OCI-LY3 (cell line): ENCODE measurements at regions not wholly inside any gene's neighbourhood (a gene's known extent, or its start where the extent isn't known, plus 50 kb on each side); places are given as distances from the start of the nearest gene placed in this dataset.

Source experiments
- EZH2phosphoT487 ChIP-seq: fragments of 200-600 bp; shearing (Covaris generic); IDR thresholded peaks from 2 replicates; pipeline ENCODE4 v1.6.1; 2018; ENCODE audit warnings: antibody characterized with exemption, mixed run types, low read depth
- TF ChIP-seq, protein P1 (sequence below): fragments of 200-600, 300-600 bp; sonication (generic); IDR thresholded peaks from 2 replicates; pipeline ENCODE4 v1.5.1; 2014; ENCODE audit warnings: antibody characterized with exemption, low read length, low read depth

DNA sequence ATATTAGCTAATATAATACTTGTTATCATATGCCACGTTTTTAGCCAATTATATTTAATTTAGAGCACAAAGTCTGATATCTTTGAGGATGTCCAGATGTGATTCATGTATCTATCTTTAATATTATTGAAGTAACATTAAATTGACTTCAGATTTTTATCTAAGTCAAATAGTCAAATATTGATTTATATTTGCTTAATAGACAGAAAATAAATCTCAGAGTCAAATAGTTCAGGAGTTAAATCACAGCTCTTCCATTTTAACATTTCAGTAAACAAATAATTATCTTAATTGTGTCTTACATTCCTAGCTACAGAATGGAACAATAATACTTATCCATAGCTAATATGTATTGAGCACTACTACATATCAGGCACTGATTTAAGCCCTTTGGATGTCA is 379.4 kb upstream of the UBE2E3 start:
- TF ChIP-seq, protein P1, sequence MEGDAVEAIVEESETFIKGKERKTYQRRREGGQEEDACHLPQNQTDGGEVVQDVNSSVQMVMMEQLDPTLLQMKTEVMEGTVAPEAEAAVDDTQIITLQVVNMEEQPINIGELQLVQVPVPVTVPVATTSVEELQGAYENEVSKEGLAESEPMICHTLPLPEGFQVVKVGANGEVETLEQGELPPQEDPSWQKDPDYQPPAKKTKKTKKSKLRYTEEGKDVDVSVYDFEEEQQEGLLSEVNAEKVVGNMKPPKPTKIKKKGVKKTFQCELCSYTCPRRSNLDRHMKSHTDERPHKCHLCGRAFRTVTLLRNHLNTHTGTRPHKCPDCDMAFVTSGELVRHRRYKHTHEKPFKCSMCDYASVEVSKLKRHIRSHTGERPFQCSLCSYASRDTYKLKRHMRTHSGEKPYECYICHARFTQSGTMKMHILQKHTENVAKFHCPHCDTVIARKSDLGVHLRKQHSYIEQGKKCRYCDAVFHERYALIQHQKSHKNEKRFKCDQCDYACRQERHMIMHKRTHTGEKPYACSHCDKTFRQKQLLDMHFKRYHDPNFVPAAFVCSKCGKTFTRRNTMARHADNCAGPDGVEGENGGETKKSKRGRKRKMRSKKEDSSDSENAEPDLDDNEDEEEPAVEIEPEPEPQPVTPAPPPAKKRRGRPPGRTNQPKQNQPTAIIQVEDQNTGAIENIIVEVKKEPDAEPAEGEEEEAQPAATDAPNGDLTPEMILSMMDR, result no peak
- TF ChIP-seq EZH2phosphoT487, result no peak
